ENCODE measurements at regions not wholly inside any gene's neighbourhood (a gene's known extent, or its start where the extent isn't known, plus 50 kb on each side); places are given as distances from the start of the nearest gene placed in this dataset.

DNA sequence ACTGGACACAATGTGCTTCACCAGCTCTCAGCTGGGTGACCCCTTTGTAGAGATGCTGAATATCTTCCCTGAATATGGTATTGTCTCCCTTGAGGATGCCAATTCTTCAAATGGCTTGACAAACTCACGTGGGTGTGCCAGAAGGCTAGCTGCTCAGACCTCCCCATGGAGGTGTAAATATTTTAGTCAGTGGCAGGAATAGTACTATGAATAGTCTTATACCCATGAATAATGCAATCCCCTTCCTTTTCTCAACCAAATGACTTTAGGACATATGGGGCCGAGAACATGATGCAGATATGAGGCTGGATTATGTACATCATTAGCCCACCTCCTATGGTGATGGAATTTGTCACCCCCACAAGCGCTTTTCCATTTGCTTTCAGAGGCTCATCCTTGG lies 401.8 kb downstream of the ADRA2A start:
- no peaks in the 10 kb centered on the region for H4K20me1 ChIP-seq (ENCODE audit: insufficient read depth, low read length, poor library complexity, severe bottlenecking)
- no peak overlapping the region for H3K4me2 ChIP-seq (ENCODE audit: low read depth, low read length, poor library complexity, severe bottlenecking)
- H3K4me3 ChIP-seq (ENCODE audit: low read length, poor library complexity, severe bottlenecking), result no peak overlapping the region
- H3K9ac ChIP-seq (ENCODE audit: low read depth, low read length, poor library complexity, severe bottlenecking), result no peak overlapping the region
- H3K79me2 ChIP-seq (ENCODE audit: insufficient read depth, low read length), result no peaks in the 10 kb centered on the region
- TF ChIP-seq, protein P1, sequence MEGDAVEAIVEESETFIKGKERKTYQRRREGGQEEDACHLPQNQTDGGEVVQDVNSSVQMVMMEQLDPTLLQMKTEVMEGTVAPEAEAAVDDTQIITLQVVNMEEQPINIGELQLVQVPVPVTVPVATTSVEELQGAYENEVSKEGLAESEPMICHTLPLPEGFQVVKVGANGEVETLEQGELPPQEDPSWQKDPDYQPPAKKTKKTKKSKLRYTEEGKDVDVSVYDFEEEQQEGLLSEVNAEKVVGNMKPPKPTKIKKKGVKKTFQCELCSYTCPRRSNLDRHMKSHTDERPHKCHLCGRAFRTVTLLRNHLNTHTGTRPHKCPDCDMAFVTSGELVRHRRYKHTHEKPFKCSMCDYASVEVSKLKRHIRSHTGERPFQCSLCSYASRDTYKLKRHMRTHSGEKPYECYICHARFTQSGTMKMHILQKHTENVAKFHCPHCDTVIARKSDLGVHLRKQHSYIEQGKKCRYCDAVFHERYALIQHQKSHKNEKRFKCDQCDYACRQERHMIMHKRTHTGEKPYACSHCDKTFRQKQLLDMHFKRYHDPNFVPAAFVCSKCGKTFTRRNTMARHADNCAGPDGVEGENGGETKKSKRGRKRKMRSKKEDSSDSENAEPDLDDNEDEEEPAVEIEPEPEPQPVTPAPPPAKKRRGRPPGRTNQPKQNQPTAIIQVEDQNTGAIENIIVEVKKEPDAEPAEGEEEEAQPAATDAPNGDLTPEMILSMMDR (conservative IDR thresholded peaks at IDR 0.05; ENCODE audit: low read length), result no peak
- H3K9me3 ChIP-seq (ENCODE audit: insufficient read depth, low read depth, low read length), result no peaks in the 10 kb centered on the region
- H2AFZ ChIP-seq (ENCODE audit: low read length), result no peak overlapping the region
- no peaks in the 10 kb centered on the region for H3K27me3 ChIP-seq (ENCODE audit: insufficient read depth, low read length, poor library complexity, severe bottlenecking)
- no peaks in the 10 kb centered on the region for H3K4me1 ChIP-seq (ENCODE audit: insufficient read depth, low read length, poor library complexity, severe bottlenecking)
- H3K9me2 ChIP-seq (replicated peaks; ENCODE audit: low read depth, low read length), result no peaks in the 10 kb centered on the region
- no peaks in the 10 kb centered on the region for H3F3A ChIP-seq (ENCODE audit: low read depth)
- H3K36me3 ChIP-seq (ENCODE audit: insufficient read depth, low read length), result no peaks in the 10 kb centered on the region

DNA sequence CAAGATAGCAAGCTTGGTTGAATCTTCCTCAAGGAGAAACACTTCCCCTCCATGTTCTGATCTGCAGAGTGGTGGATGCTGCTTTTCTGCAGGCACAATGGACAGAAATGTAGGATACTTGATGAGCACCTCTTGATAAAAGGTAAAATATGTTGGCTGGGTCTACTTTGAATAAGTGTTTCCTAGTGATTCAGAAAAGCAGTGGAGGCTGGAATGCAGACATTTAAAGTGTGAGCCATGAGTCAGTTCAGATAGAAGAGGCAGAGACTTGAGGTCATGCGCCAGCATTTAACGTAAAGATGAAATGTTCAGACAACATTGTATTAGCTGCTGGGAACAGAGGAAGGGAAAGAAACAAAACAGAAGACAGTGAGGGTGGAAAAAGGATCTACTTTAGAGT lies 403.1 kb downstream of the ADRA2A start:
- Histone ChIP-seq H2AFZ (ENCODE audit: low read length) (no peak overlapping the region), H3K4me1 (ENCODE audit: insufficient read depth, low read length, poor library complexity, severe bottlenecking) (no peaks in the 10 kb centered on the region), H3K27me3 (ENCODE audit: insufficient read depth, low read length, poor library complexity, severe bottlenecking) (no peaks in the 10 kb centered on the region), H4K20me1 (ENCODE audit: insufficient read depth, low read length, poor library complexity, severe bottlenecking) (no peaks in the 10 kb centered on the region), H3K9ac (ENCODE audit: low read depth, low read length, poor library complexity, severe bottlenecking) (no peak overlapping the region), H3K36me3 (ENCODE audit: insufficient read depth, low read length) (no peaks in the 10 kb centered on the region), H3K9me3 (ENCODE audit: insufficient read depth, low read depth, low read length) (no peaks in the 10 kb centered on the region), H3K4me2 (ENCODE audit: low read depth, low read length, poor library complexity, severe bottlenecking) (no peak overlapping the region), H3F3A (ENCODE audit: low read depth) (no peaks in the 10 kb centered on the region), H3K9me2 (replicated peaks; ENCODE audit: low read depth, low read length) (no peaks in the 10 kb centered on the region), H3K4me3 (ENCODE audit: low read length, poor library complexity, severe bottlenecking) (no peak overlapping the region), H3K79me2 (ENCODE audit: insufficient read depth, low read length) (no peaks in the 10 kb centered on the region)
- no peak for TF ChIP-seq EZH2phosphoT487 (IDR thresholded peaks at IDR 0.05; ENCODE audit: borderline replicate concordance)
- TF ChIP-seq, protein P1 (conservative IDR thresholded peaks at IDR 0.05; ENCODE audit: low read length), result no peak

DNA sequence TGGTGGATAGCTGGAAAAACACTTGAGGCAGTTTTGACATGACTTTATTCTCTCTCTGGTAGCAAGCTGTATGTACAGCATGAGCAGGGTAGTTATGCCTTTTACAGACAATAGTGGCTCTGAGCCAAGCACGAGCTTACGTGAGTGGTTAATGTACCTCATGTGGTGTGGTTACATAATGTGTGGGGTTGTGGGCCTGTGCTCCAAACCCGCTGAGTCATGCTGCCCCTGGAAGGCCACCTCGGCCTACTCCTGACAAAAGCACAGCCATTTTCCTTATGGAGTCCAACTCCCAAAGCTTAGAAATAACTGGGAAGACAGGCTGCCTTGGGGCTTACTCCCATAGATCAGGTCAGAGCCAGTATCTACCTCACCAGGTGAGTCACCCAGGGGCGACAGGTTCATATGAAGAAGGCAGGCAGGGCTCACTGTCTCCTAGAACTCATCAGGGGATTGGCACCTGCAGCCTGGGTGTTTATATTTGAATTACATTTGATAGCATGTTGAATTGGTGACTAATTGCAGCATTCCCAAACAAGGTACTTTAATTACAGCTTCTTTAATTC lies 404.5 kb downstream of the ADRA2A start:
- Histone ChIP-seq H3K9ac (ENCODE audit: low read depth, low read length, poor library complexity, severe bottlenecking) (no peak overlapping the region), H3K36me3 (ENCODE audit: insufficient read depth, low read length) (no peaks in the 10 kb centered on the region), H3K27me3 (ENCODE audit: insufficient read depth, low read length, poor library complexity, severe bottlenecking) (no peaks in the 10 kb centered on the region), H3K4me3 (ENCODE audit: low read length, poor library complexity, severe bottlenecking) (no peak overlapping the region), H3F3A (ENCODE audit: low read depth) (no peaks in the 10 kb centered on the region), H3K9me2 (replicated peaks; ENCODE audit: low read depth, low read length) (no peaks in the 10 kb centered on the region), H4K20me1 (ENCODE audit: insufficient read depth, low read length, poor library complexity, severe bottlenecking) (no peaks in the 10 kb centered on the region), H2AFZ (ENCODE audit: low read length) (no peak overlapping the region), H3K4me2 (ENCODE audit: low read depth, low read length, poor library complexity, severe bottlenecking) (no peak overlapping the region), H3K9me3 (ENCODE audit: insufficient read depth, low read depth, low read length) (no peaks in the 10 kb centered on the region), H3K4me1 (ENCODE audit: insufficient read depth, low read length, poor library complexity, severe bottlenecking) (no peaks in the 10 kb centered on the region), H3K79me2 (ENCODE audit: insufficient read depth, low read length) (no peaks in the 10 kb centered on the region)
- no peak for TF ChIP-seq EZH2phosphoT487 (IDR thresholded peaks at IDR 0.05; ENCODE audit: borderline replicate concordance)
- TF ChIP-seq, protein P1 (conservative IDR thresholded peaks at IDR 0.05; ENCODE audit: low read length), result no peak

Measured in Loucy (cell line).